ENCODE measurements at regions not wholly inside any gene's neighbourhood (a gene's known extent, or its start where the extent isn't known, plus 50 kb on each side); places are given as distances from the start of the nearest gene placed in this dataset.

DNA sequence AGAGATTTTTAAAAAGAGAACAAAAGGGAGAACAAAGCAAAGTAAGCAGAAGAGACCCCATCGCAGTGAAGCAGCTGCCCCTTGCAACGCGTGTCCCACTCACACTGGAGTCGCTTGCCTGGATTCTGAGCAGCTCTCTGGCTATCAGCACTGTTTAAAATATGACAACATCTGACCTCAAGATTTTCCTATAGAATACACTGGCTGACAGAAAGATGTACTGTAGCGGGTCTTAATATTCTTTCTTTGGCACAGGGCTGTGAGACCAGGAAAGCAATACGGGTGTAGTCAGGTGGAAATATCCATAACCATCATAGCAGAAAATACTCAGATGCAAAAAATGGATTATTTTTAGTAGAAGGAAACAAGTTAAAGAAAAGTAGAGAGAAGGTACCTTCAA is 125.7 kb upstream of the TNS3 start:
- ChIA-PET POLR2A (ENCODE audit: partially characterized antibody) (no interaction called here), CTCF (ENCODE audit: partially characterized antibody) (no interaction called here)
- Histone ChIP-seq H4K5ac (ENCODE audit: insufficient read length, low read depth, low read length) (no peak overlapping the region), H2BK12ac (ENCODE audit: low read depth, low read length) (no peak overlapping the region), H3K4me3 (ENCODE audit: extremely low read depth in 1 of 4, insufficient read depth in 2 of 4, low read depth in 3 of 4, low read length in 4 of 4) (no peak overlapping the region), H3K56ac (replicated peaks; ENCODE audit: insufficient read length, low read depth, low read length) (no peak overlapping the region), H3K27me3 (replicated peaks in 1 of 4; ENCODE audit: control insufficient read depth in 3 of 4, extremely low read depth in 1 of 4, insufficient read depth in 3 of 4, low read length in 3 of 4) (no peaks in the 10 kb centered on the region), H2BK5ac (ENCODE audit: low read depth, low read length) (no peak overlapping the region), H3K4me1 (replicated peaks in 1 of 4; ENCODE audit: control insufficient read depth in 3 of 4, insufficient read depth in 4 of 4, low read length in 3 of 4) (no peaks in the 10 kb centered on the region), H3K23ac (ENCODE audit: insufficient read length) (no peak overlapping the region), H3K4ac (replicated peaks; ENCODE audit: insufficient read length, low read depth, low read length) (no peak overlapping the region), H2BK20ac (ENCODE audit: low read length) (no peak overlapping the region), H4K91ac (replicated peaks; ENCODE audit: insufficient read length, low read length) (no peak overlapping the region), H3K4me2 (ENCODE audit: insufficient read depth in 1 of 2, low read depth in 2 of 2, low read length in 2 of 2) (no peak overlapping the region), H3K9ac (replicated peaks in 1 of 4; ENCODE audit: extremely low read depth in 1 of 4, low read depth in 3 of 4, low read length in 3 of 4) (no peak overlapping the region), H4K8ac (ENCODE audit: extremely low read depth, insufficient read depth, low read length) (no peak overlapping the region), H2AK5ac (ENCODE audit: low read depth, low read length) (no peak overlapping the region), H3K27ac (ENCODE audit: low read depth, low read length) (no peak overlapping the region), H2BK120ac (replicated peaks; ENCODE audit: low read depth, low read length) (no peak overlapping the region), H4K20me1 (replicated peaks in 1 of 2; ENCODE audit: control insufficient read depth in 1 of 2, insufficient read depth in 2 of 2, low read length in 2 of 2) (no peaks in the 10 kb centered on the region), H3K14ac (ENCODE audit: insufficient read length) (no peak overlapping the region), H2BK15ac (ENCODE audit: low read length) (no peak overlapping the region), H3K9me3 (ENCODE audit: insufficient read depth in 2 of 2, low read depth in 1 of 2, low read length in 1 of 2) (no peaks in the 10 kb centered on the region), H3K79me1 (ENCODE audit: low read depth, low read length) (no peaks in the 10 kb centered on the region), H3K36me3 (ENCODE audit: control insufficient read depth in 2 of 4, insufficient read depth in 4 of 4, low read length in 3 of 4) (no peaks in the 10 kb centered on the region), H3K23me2 (ENCODE audit: low read depth, low read length) (no peaks in the 10 kb centered on the region), H2AFZ (ENCODE audit: low read length) (no peak overlapping the region), H3K18ac (ENCODE audit: extremely low read depth, low read length) (no peak overlapping the region), H3K79me2 (ENCODE audit: control insufficient read depth in 1 of 2, insufficient read depth in 2 of 2, low read length in 2 of 2) (no peaks in the 10 kb centered on the region)
- DNase-seq (ENCODE audit: low read depth in 1 of 2, low spot score in 2 of 2): no peak
- 83% methylated on average over 6 of the region's 6 CpGs; no CpG with 5 or more reads in 1 of the 2 experiments for WGBS, 2 experiments (ENCODE audit: extremely low coverage in 1 of 2, insufficient coverage in 1 of 2, insufficient read length in 1 of 2, insufficient replicate concordance in 2 of 2, low coverage in 1 of 2, low lambda C conversion rate in 2 of 2, missing lambda C conversion rate in 1 of 2)
- FAIRE-seq: no peak
- TF ChIP-seq EZH2 (IDR thresholded peaks at IDR 0.05; ENCODE audit: low read depth, low read length, severe bottlenecking) (no peak), EGR1 (IDR thresholded peaks at IDR 0.05; ENCODE audit: borderline replicate concordance, low read depth, low read length) (no peak), RFX5 (IDR thresholded peaks at IDR 0.05; ENCODE audit: borderline replicate concordance, low read depth, low read length) (no peak), KDM5A (IDR thresholded peaks at IDR 0.05; ENCODE audit: low read length) (no peak)
